ENCODE measurements at regions not wholly inside any gene's neighbourhood (a gene's known extent, or its start where the extent isn't known, plus 50 kb on each side); places are given as distances from the start of the nearest gene placed in this dataset.

DNA sequence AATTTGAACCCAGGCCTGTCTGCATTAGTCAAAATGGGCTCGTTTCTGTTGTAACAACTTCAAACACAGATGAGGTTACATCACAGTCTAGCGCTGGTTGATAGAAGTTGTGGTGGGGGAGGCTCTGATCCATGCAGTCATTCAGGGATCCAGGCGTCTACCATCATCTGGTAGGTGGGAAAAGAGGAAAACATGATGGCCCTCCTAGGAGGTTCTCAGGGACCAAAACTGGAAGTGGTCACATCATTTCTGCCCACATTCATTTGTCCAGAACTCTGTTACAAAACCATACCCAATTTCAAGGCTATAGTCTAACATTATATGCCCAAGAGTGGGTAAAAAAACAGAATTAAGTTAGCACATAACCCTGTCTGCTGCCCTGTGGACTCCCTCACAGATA lies 135.1 kb downstream of the PHETA1 start:
- TF ChIP-seq, protein P1, sequence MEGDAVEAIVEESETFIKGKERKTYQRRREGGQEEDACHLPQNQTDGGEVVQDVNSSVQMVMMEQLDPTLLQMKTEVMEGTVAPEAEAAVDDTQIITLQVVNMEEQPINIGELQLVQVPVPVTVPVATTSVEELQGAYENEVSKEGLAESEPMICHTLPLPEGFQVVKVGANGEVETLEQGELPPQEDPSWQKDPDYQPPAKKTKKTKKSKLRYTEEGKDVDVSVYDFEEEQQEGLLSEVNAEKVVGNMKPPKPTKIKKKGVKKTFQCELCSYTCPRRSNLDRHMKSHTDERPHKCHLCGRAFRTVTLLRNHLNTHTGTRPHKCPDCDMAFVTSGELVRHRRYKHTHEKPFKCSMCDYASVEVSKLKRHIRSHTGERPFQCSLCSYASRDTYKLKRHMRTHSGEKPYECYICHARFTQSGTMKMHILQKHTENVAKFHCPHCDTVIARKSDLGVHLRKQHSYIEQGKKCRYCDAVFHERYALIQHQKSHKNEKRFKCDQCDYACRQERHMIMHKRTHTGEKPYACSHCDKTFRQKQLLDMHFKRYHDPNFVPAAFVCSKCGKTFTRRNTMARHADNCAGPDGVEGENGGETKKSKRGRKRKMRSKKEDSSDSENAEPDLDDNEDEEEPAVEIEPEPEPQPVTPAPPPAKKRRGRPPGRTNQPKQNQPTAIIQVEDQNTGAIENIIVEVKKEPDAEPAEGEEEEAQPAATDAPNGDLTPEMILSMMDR (conservative IDR thresholded peaks at IDR 0.05), result no peak
- TF ChIP-seq ZFX (IDR thresholded peaks at IDR 0.05), result no peak
